Osteoblast (primary cell): ENCODE measurements at regions not wholly inside any gene's neighbourhood (a gene's known extent, or its start where the extent isn't known, plus 50 kb on each side); places are given as distances from the start of the nearest gene placed in this dataset.

ENCODE experiments used
- DNase-seq: peaks from one replicate; pipeline ENCODE4 v3.0.0; 2011; ENCODE audit warnings: low spot score, mixed read lengths; ENCODE audit not compliant: insufficient read length; ENCODE audit errors: missing footprints
- H2AFZ ChIP-seq: 2 replicates; pipeline ENCODE4 v1.6.0; 2011; ENCODE audit warnings: mild to moderate bottlenecking, low read length
- H3K27ac ChIP-seq: 2 replicates; pipeline ENCODE4 v1.5.1; 2011; ENCODE audit warnings: mild to moderate bottlenecking, low read depth, low read length, moderate library complexity
- H3K27me3 ChIP-seq: 2 replicates; pipeline ENCODE4 v1.6.0; 2012; ENCODE audit warnings: mild to moderate bottlenecking, control low read depth, inconsistent platforms, low read length, moderate library complexity; ENCODE audit not compliant: insufficient read depth
- H3K36me3 ChIP-seq: 2 replicates; pipeline ENCODE4 v1.5.1; 2011; ENCODE audit warnings: mild to moderate bottlenecking, low read length, control low read depth, moderate library complexity; ENCODE audit not compliant: insufficient read depth
- H3K4me1 ChIP-seq: 2 replicates; pipeline ENCODE4 v1.5.1; 2011; ENCODE audit warnings: mild to moderate bottlenecking, low read length, control low read depth, moderate library complexity; ENCODE audit not compliant: insufficient read depth
- H3K4me2 ChIP-seq: 2 replicates; pipeline ENCODE4 v1.6.0; 2011; ENCODE audit warnings: mild to moderate bottlenecking, low read length; ENCODE audit not compliant: insufficient read depth
- H3K4me3 ChIP-seq: fragments of 200-600 bp; sonication (generic); 3 replicates; pipeline ENCODE4 v1.5.1; 2012; ENCODE audit warnings: mild to moderate bottlenecking, low read length, inconsistent platforms; ENCODE audit not compliant: insufficient read depth
- H3K79me2 ChIP-seq: 2 replicates; pipeline ENCODE4 v1.6.0; 2012; ENCODE audit warnings: mild to moderate bottlenecking, low read length, control low read depth, inconsistent platforms; ENCODE audit not compliant: insufficient read depth
- H3K9me3 ChIP-seq: 2 replicates; pipeline ENCODE4 v1.5.1; 2011; ENCODE audit warnings: low read depth, low read length, control low read depth
- H4K20me1 ChIP-seq: 2 replicates; pipeline ENCODE4 v1.6.0; 2012; ENCODE audit warnings: mild to moderate bottlenecking, low read length, control low read depth; ENCODE audit not compliant: insufficient read depth
- TF ChIP-seq, protein P1 (sequence below): IDR thresholded peaks from 2 replicates; pipeline ENCODE4 v1.5.1; 2011; ENCODE audit warnings: mild to moderate bottlenecking, low read depth, low read length, moderate library complexity; ENCODE audit errors: extremely low read depth

DNA sequence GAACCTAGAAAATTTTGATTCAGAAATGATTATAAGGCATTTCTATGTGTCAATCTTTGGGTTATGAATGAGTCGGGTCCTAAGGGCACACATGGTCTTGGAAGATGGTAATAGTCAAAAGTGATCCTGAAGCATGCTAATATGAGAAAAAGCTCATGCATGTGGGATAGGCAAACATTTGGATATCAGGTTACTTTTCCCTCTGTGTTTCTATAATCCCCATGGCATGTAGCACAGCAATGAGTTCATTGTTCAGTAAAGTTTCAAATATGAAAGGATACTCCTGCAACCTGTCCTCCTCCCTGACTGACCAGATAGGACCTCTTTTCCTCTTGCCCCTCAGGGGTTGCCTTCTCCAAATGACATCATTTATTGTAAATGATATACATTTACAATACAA, 249.9 kb upstream of the MON1B start:
- Histone ChIP-seq H3K4me2 (no peak overlapping the region), H3K9me3 (no peaks in the 10 kb centered on the region), H3K27me3 (no peaks in the 10 kb centered on the region), H2AFZ (no peak overlapping the region), H3K27ac (no peak overlapping the region), H3K36me3 (no peaks in the 10 kb centered on the region), H4K20me1 (no peaks in the 10 kb centered on the region), H3K4me3 (no peak overlapping the region), H3K79me2 (no peaks in the 10 kb centered on the region), H3K4me1 (no peaks in the 10 kb centered on the region)
- TF ChIP-seq, protein P1, sequence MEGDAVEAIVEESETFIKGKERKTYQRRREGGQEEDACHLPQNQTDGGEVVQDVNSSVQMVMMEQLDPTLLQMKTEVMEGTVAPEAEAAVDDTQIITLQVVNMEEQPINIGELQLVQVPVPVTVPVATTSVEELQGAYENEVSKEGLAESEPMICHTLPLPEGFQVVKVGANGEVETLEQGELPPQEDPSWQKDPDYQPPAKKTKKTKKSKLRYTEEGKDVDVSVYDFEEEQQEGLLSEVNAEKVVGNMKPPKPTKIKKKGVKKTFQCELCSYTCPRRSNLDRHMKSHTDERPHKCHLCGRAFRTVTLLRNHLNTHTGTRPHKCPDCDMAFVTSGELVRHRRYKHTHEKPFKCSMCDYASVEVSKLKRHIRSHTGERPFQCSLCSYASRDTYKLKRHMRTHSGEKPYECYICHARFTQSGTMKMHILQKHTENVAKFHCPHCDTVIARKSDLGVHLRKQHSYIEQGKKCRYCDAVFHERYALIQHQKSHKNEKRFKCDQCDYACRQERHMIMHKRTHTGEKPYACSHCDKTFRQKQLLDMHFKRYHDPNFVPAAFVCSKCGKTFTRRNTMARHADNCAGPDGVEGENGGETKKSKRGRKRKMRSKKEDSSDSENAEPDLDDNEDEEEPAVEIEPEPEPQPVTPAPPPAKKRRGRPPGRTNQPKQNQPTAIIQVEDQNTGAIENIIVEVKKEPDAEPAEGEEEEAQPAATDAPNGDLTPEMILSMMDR, result no peak
- DNase-seq, result no peak

DNA sequence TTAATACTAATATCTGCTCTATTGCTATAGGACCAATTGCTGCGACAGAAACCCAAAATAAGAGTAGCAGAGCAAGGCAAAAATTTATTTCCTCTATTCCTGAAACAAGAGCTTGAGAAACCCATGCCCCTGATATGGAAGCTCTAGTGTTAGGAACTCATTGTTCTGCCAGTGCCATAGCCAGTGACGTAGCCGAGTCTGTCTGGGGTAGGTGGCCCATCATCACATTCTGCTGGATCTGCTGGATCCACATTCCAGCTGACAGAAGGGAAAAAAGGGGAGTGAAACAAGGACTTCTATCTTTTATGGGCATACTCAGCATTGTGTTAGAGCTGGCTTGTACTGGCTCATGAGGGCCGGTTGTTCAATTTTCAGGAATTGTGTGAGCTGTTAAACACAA, 248.9 kb upstream of the MON1B start:
- TF ChIP-seq, protein P1, result no peak
- H3K4me3 ChIP-seq, result no peak overlapping the region
- no peak for DNase-seq

DNA sequence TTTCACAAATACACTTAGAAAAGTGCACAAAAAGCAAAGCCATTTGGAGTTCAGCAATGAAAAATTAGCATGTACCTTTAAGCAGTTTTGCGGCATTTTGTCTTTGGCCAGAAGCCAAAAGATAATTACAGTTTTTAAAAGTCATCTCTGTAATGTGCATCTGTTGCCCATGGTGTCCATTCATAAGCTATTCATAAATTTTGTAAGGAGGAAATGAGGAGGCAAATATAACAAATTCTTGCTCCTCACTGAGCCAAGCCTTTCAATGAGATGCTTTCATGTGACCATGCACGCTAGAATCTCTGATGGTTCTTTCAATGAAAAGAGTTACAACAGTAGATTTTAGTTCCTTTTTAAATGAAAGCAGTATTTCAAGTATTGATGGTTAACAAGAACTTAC, 247.1 kb upstream of the MON1B start:
- Histone ChIP-seq H2AFZ (no peak overlapping the region), H3K4me2 (no peak overlapping the region)
- no peak for DNase-seq

More for the DNA sequence above, 248.9 kb upstream of the MON1B start:
- H3K36me3 ChIP-seq, result no peaks in the 10 kb centered on the region
- H3K4me1 ChIP-seq, result peaks cover 4% of the 10 kb centered on the region
- no peaks in the 10 kb centered on the region for H3K27me3 ChIP-seq
- H3K9me3 ChIP-seq, result no peaks in the 10 kb centered on the region
- no peaks in the 10 kb centered on the region for H4K20me1 ChIP-seq
- H3K79me2 ChIP-seq, result no peaks in the 10 kb centered on the region
- no peak overlapping the region for H3K4me2 ChIP-seq
- H3K27ac ChIP-seq, result no peak overlapping the region
- no peak overlapping the region for H2AFZ ChIP-seq

DNA sequence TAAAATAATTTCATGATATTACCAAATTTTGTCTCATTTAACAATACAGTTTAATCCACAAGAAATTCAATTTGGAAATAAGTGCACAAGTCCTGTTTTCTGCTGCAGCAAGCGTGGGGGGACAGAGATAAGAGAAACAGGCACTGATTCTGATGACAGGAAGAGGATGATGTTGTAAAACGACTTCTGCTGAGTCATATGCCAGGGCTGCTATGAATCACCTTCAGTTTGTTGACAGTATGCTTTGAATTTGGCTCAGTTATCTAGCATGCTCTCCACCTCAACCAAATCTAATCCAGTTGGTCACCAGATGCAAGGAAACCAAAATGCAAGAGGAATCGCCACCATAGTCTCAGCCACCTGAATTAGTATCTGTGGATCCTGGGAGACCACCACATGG, 244.1 kb upstream of the MON1B start:
- Histone ChIP-seq H3K27ac (no peak overlapping the region), H3K79me2 (no peaks in the 10 kb centered on the region), H3K27me3 (no peaks in the 10 kb centered on the region), H3K9me3 (no peaks in the 10 kb centered on the region), H4K20me1 (no peaks in the 10 kb centered on the region), H3K4me1 (peaks cover 6% of the 10 kb centered on the region), H3K36me3 (no peaks in the 10 kb centered on the region), H2AFZ (no peak overlapping the region), H3K4me2 (peak overlapping the region; percentile 32), H3K4me3 (no peak overlapping the region)
- DNase-seq, result peak; percentile 53
- TF ChIP-seq, protein P1, result no peak

More for the DNA sequence above, 247.1 kb upstream of the MON1B start:
- Histone ChIP-seq H4K20me1 (no peaks in the 10 kb centered on the region), H3K9me3 (no peaks in the 10 kb centered on the region), H3K27me3 (no peaks in the 10 kb centered on the region), H3K36me3 (no peaks in the 10 kb centered on the region), H3K79me2 (no peaks in the 10 kb centered on the region), H3K4me3 (no peak overlapping the region), H3K27ac (no peak overlapping the region), H3K4me1 (peaks cover 6% of the 10 kb centered on the region)
- TF ChIP-seq, protein P1, result no peak
